NCI-H1105 (cell line): ENCODE measurements at regions not wholly inside any gene's neighbourhood (a gene's known extent, or its start where the extent isn't known, plus 50 kb on each side); places are given as distances from the start of the nearest gene placed in this dataset.
"Not testable (repeated sequence)": the region's sequence is repeated elsewhere in the genome, so short reads cannot be mapped to it uniquely, and the experiment has no call there.

ENCODE experiments used
- DNase-seq: peaks from one replicate; lab custom pipeline; 2025; lab: John Stamatoyannopoulos, UW

DNA sequence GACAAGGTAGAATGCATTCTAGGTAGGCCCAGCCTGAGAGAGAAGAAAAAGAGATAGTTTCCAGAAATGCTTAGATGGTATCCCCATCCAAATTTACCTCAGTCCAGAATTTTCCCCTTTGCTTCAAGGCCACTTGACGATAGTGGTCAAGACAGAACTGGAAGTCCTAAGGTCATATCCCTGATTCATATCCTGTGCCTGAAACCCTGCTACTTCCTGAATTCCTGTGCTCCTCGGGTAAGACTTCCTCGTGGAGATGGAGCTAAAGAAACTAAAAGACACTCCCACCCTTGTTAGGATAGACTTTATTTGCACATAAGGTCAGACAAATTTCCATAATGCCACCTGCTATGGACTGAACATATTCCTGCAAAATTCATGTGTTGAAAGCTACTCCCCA lies 175.9 kb downstream of the EVX1 start:
- no peak for DNase-seq

DNA sequence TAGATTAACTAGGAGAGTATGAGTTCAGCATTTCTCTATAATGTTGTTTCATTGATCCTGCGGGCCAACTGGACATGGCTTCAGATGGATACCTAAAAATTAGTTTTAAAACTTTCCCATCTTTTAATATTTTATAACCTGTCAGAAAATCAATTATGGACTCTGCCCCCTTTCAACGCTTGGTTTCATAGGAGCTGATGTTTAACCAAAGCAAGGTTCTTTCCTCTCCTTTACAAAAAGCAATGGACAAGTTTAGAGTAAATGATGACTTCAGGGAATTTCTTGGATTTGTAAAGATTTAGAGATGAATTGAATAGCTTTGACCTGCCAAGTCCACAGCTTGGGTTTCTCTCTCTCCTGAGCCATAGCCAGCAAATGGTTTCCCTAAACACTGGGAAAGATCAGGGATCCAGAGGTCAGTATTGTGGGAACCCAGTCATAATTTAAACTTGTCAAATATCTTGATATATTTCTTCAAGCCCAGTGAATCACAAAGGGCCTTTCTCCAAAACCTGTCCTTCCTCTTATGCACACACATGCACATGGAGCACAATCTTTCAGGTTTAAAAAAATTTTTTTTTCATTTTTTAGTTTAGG lies 177.1 kb downstream of the EVX1 start:
- no peak for DNase-seq

DNA sequence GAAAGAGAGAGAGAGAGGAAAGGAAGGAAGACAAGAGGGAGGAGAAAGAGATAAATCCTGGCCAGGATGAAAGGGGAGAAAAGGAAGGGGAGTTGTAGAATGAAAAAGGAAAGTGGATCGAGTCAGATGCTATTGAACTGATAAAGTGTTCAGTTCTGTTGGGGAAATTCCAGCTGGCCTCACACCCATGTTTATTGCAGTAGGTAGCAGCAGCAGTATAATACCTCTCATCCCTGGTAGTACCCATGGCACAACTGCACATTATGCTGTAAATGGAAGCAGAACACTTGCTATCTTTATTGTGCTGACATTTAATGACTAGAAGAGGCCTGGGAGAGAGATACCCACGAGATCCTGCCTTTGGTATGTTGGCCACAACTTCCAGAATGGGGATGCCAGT lies 178.1 kb downstream of the EVX1 start:
- no peak for DNase-seq

DNA sequence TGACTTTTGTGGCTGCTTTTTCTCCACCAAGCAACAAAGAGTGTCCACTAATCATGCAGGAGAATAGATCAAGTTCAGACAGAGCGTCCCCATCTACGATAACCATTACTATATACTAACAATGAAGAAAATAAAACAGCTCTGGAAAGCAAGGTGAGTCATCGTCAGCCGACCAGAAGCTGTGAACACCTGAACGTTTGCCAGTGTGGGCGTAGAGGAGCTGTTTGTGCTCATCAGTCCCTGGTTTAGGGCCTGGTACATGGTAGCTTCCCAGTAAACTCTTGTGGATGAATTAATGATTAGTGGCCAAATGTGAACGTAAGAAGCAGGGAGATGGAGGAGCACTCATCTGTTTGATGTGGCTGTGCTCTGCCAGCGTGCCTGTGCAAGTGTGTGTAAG lies 180.7 kb downstream of the EVX1 start:
- DNase-seq = no peak

DNA sequence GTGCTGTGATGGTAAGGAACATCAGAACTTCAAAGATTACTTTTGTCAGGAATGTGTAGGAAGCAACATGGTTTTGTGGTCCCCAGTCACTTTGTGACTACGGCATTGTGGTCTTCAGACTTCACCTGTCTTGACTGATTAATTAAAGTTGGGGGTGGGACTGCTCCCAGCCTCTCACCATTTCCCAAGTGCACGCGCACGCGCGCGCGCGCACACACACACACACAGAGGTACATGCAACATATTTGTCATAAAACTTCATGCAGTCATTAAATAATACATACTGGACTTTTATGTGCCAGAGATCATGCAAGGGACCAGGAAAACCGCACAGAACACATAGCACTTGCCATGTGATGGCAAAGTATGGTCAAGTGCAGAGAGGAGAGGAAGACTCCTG lies 181.2 kb downstream of the EVX1 start:
- DNase-seq = no peak

DNA sequence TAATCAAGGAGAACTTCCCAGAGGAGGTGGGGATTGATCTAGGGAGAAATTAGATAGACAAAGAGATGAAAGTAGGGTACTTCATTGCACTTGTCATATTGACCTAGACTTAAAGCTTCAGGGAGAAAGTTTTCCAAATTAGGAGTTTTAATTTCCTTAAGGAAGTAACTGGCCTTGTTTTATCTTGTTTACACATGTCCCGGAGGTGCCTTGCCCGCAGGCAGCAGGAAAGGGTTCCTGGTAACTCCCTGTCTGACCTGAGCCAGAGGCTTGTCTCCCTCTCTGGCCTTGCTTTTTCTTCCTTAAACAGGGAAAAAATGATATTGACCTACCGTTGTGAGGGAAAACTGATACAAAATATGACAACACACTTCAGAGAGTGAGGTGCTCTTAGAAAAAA lies 181.6 kb downstream of the EVX1 start:
- no peak for DNase-seq

DNA sequence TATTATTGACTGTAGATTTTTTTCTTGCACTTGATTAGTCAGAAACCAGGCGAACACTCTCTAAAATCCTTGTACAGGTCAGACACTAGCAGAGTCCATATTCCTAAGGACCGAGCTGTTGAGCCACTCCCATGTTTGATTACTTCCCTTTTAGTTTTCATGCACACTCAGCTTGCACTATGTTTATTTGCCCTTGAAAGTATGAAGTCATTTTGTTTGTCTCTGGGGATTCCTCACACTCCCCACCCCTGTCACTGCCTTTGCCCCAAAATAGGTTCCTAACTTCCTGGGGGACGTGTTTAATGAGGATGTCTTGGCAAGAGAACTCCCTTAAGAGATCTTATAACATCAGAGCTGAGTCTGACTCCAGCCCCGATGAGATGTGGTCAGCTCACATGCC lies 182.1 kb downstream of the EVX1 start:
- DNase-seq = no peak

DNA sequence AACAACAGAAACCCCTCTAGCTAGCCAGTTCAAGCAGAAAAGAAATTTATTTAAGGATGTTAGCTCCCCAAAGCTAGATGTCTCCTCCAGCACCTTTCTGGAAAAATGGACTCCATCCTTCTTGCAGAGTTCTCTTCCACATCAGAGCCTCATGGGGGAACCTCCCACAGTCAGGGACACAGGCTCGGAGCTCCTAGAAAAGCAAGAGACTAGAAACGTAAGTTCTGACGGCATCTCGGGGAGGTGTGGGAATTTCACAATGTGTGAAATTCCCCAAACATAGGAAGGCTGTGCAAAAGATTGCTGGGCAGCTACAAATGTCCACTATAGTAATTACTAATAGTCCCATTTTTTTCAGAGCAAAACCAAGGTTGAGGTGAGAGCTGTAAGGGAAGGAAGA lies 184.8 kb downstream of the EVX1 start:
- no peak for DNase-seq

DNA sequence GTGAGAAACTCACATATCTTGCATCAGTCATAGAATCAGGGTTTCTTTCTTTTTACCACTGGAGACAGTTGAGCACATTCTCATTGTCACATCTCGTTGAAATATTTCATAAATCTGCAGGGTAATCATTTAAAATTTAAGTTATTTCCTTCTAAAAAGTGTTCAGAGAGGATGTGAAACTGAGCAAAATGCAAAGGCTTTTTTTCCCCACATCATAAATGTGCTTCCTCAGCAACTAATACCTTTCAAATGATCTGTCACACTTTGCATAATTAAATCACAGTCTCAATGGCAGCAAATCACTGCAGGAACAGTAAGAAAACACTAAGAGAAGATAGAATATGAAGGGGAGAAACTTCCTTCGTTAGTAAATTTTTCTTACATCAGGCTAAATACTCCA lies 187.5 kb downstream of the EVX1 start:
- no peak for DNase-seq

DNA sequence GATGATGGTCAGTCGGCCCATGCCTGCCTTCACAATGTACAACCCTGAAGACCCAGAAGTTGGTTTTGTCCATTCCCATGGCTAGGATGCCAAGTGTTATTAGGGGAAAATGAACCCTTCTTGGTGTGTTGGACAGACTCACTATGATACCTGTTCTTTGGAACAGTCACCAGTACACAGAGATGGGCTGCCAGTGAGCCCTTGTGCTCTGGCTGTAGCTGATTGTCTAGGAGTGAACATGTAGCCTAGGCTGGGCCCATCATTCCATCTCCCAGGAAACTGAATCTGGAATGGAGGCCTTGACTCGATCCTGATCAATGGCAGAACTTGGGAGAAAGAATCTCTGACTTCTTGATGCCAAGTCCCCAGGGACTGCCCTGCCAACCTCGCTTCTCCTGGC lies 188.9 kb downstream of the EVX1 start:
- no peak for DNase-seq

DNA sequence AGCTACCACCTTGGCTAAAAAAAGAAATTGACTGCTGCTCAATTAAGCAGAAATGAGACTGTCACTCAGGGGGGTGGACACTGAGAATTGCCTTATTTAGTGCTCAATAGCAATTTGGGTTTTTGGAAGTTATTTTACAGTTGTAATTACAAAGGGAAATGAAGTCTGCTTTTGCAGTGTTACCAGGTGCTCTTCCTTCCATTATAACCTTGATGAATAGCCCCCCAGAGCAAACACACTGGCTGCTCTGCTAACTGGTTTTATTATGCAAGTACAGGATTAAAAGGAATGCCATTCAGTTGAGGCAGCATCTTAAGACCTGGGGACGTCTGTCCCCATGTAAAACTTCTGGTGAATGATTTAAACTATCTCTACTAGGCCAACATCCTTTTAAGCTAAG lies 191.0 kb downstream of the EVX1 start:
- no peak for DNase-seq

DNA sequence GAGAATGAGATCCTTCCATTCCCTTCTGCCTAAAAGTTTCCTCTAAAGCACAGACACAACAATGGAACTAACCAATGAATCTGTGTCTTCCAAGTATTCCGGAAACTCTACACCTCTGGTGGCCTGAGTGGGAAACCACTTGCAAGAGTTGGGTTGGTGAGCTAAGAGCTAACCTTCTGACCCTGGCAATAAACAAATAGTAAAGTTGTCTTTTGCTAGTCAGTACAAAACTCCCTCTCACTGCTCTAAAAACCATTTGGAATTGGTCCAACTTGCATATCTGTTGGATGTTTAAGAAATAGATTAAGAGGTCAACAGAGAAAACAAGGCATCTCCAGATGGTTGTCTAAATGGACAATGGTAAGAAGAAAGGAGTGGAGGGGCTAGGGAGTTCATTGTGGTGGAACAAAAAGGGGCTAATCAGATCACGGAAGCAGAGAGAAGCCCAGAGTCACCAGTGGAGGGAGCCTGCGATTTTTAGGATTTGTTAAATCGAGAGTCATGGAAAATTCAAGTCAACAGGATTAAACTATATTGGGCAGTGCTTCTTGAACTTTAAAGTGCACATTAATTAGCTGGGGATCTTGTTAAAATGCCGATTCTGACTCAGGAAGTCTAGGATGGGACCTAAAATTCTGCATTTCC lies 192.3 kb downstream of the EVX1 start:
- DNase-seq = no peak

DNA sequence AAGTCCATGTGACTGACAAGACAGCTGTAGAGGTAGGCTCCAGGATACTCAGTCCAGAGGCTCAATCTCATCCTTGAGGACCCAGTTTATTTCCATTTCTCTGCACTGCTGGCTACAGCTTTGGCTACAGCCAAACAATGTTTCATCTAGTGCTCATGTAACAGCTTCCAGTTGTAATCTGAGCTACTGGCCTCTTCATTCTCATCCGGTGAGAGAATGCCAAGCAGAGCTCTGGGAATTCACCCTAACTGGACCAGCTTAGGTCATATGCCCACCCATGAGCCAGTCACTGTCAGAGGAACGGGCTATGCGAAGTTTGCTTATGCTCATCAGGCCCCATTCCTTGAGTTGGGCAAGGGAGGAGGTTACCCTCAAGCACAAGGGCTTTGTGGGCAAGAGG lies 192.9 kb downstream of the EVX1 start:
- no peak for DNase-seq

DNA sequence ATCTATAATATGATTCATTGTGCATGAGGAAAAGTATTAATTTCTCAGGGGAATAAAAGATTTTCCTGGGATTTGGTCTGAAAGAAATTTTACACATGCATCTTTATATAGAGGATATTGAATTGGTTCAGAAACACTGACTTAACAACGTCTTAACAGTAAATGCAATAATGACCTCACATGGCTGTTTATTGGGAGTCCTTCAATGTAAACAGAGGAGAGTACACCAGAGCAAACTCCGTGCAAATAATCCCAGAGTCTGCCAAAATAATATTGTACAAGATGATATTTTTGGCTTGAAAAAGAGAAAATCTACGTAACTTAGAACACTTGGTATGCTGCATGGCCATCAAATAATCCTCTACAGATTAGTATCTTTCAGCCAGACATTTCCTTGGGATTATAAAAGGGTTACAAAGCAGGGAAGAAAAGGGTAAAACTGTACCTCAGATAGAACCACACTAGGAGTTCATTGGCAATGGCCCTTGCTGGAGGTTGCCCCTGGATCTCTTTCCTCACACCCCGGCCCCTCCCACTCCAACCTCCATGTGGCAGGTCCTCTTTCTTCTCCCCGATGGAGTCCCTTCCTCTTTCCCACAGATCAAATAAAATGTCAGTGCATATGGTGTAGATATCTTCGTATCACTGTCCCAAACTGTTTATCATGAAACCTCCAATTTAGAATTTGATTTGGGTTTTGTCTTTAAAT lies 196.4 kb downstream of the EVX1 start:
- no peak for DNase-seq

DNA sequence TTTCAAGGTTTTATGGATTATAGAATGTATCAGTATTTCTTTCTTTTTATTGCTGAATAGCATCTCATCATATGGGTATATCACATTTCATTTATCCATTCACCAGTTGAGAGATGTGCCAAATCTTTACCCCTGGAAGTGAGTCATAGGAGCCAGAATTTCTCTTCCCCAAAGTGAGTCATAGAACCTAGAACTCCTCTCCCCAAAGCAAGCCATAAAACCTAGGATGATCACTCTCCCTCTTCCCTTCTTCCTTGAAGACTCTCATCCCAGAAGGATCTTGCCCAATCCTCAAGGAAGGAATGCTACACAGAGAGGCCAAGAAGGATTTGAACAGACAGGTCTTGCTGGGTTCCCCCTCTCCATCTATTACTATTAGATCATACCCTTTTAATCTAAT lies 199.9 kb downstream of the EVX1 start:
- DNase-seq = no peak

DNA sequence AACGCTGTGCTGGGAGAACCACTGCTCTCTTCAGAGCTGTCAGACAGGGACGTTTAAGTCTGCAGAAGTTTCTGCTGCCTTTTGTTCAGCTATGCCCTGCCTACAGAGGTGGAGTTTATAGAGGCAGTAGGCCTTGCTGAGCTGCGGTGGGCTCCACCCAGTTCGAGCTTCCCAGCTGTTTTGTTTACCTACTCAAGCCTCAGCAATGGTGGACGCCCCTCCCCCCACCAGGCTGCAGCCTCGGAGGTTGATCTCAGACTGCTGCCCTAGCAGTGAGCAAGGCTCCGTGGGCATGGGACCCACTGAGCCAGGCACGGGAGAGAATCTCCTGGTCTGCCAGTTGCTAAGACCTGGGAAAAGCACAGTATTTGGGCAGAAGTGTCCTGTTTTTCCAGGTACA lies 206.4 kb downstream of the EVX1 start:
- DNase-seq = not testable (repeated sequence)

DNA sequence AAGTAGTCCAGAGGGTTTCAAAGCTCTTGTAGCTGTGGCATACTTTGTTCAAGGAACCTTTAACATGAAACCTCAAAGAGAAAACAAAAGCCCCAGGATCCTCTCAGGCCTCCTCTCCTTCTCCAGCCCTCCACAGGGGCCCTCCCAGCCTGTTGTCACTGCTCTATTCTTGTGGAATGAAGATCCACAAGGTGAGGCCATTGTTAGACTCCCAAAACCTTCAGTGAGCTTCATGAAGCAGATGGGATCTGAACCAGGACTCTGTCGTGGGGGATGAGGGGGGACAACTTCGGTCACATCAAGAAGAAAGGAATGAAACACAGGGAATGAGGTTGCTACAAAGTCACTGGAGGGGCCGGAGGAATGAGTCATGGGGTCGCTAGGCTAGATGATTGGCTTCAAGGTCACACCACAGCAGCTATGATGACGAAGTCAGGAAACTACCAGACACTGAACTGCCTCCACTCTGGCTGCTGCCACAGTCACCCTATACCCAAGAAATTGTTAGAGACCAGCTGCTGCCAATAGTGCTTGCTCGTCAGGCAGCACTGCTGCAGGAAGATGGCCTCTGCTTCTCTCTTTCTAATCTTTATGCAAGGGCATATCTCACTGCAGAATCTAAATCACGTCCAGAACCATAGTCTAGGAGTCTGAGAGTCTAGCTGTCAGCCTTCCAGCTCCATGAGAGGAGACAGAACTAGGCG lies 208.8 kb downstream of the HIBADH start:
- DNase-seq = no peak

DNA sequence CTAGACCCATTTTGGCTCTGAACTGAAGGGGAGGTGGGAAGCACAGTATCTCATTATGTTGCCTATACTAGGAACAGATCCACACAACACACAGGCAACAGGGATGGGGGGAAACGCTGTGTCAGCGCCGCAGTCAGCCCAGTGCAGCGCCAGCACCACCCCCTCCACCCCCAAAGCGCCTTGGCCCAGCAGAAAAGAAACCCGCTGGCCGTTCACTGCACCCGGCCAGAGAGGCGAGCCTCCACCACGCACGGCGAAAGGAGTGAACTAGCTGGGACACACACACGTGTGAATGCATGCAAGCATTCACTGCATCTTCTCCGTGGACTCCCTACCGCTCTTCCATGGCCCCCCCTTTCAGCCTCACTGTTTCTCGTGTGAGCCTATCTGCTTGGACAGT lies 205.6 kb downstream of the HIBADH start:
- DNase-seq = not testable (repeated sequence)

DNA sequence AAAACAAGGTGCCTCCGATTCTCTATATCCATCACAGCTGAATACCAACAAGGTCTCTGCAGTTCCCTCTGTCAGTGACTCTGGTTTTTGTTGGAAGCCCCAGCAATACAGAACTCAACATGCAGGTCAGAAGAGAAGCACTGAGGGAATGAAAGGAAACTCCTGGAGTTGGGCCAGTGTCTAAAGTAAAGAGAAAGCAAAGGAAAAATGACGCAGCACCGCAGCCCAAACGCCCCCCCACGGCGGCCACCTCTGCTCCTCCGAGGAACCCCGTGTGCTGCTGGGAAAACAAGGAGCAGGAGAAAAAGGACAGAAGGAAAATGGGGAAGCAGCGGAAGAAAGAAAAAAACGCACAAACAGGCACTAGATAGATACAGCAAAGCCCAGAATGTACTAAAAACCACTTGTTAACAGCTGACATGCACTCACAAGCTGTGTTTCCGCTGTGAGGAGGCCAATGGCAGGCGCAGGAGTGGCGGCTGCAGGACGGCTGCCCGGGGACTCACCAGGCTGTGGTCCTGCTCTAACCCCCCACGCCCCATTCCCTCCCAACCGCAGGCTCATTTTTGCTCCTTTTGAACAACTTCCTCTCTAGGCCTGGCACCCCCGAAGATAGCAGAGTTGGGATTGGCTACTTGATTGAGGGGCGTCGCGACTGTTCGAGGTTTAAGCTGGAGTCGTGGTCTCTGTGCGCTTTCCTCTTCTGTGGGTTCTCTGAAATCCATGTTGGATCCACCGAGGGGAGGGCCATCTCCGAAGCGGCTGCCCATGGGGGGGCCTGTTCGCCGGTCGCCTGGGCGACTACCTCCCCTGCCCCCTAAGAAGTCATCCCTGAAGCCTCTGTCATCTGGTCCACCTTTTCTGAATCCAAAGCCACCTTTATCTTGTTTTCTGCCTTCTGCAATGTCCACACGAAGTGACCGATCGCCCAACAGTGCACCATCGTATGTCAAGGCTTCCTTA lies 204.8 kb downstream of the HIBADH start:
- not testable (repeated sequence) for DNase-seq

DNA sequence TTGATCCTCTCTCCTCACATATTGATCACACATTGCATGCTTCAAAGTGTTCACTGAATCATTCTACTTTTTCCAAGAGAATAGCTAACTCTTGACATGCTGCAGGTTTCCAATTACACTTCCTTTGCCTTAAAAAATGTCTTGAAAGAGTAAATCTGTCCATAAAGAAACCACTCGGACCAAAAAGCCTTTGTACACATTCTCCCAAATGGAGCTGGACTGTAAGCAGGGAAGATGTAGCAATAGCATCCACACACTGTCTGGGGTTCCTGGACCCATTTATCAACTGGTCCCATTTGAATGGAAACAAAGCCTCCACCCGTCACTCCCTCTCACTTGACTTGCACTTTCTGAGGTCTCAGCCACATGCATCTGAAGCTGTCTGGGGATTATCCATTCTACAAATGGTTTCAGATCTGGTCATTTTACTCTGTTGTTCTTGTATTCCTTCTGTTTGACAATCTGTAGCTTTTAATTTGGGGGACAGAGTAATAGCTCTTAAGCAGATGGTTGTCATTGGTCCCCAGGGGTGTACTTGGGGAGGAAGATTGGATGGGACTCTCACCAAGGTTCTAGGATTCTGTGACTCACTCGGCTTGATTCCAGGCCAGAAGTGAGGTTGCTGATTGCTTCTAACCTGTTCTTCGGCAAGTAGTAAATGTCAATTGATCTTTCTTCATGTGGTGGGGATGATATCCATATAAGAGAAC lies 203.5 kb downstream of the HIBADH start:
- DNase-seq = no peak

DNA sequence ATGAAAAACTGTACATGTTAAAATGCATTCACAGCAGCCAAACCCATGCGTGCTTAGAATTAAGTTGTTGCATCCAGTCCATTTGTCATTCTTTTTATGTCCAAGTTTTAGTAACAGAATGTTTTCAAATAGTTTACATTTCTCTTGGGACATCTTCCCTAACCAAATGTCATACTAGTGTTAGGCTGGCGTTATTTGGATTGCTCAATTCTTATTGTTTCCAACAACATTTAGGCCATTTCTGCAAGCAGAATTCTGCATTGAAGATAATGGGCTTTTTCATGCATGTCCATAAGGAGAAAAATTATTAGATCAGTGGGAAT lies 203.0 kb downstream of the HIBADH start:
- DNase-seq = no peak
